ENCODE measurements at regions not wholly inside any gene's neighbourhood (a gene's known extent, or its start where the extent isn't known, plus 50 kb on each side); places are given as distances from the start of the nearest gene placed in this dataset.

GRCh38 chr13:48761256-48761655, 107.5 kb downstream of the CYSLTR2 start:
- Histone ChIP-seq H3K4me3 (no peak overlapping the region), H3K4me1 (no peaks in the 10 kb centered on the region), H3K27ac (no peak overlapping the region), H3K27me3 (no peaks in the 10 kb centered on the region; the same call in 1 of the 2 replicates), H3K9me3 (replicated peaks) (0 out of 2 replicates have a peak, but pooled peaks cover 5% of the 10 kb centered on the region), H3K36me3 (no peaks in the 10 kb centered on the region)
- DNase-seq = no peak

GRCh38 chr13:48769107-48769704, 115.5 kb downstream of the CYSLTR2 start:
- no peaks in the 10 kb centered on the region for H3K4me1 ChIP-seq
- DNase-seq = peak; percentile 75 to 91
- H3K36me3 ChIP-seq = no peaks in the 10 kb centered on the region

DNA sequence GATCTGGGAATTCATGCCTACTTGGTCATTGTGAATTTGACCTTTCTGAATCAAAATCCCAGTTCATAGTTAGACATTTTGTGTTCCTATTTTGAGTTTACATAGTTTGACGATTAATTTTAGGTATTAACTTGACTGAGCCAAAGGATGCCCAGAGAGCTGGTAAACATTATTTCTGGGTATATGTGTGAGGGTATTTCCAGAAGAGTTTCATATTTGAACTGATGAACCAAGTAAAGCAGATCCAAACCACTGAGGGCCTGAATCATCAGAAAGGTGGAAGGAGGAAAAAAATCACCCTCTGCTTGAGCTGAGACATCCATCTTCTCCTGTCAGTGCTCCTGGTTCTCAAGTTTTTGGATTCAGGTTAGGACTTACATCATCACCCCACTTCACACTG, 116.6 kb downstream of the CYSLTR2 start:
- Histone ChIP-seq H3K4me1 (no peaks in the 10 kb centered on the region), H3K27me3 (no peaks in the 10 kb centered on the region), H3K9me3 (replicated peaks) (no peaks in the 10 kb centered on the region), H3K36me3 (no peaks in the 10 kb centered on the region), H3K27ac (no peak overlapping the region), H3K4me3 (no peak overlapping the region)
- DNase-seq = no peak

More at GRCh38 chr13:48769107-48769704, 115.5 kb downstream of the CYSLTR2 start:
- Histone ChIP-seq H3K27me3 (no peaks in the 10 kb centered on the region), H3K27ac (no peak overlapping the region), H3K4me3 (no peak overlapping the region), H3K9me3 (replicated peaks) (0 out of 2 replicates have a peak, but pooled peaks cover 5% of the 10 kb centered on the region)

- Histone ChIP-seq H3K4me1 (peaks cover 10% of the 10 kb centered on the region), H3K36me3 (no peaks in the 10 kb centered on the region), H3K27ac (no peak overlapping the region), H3K4me3 (no peak overlapping the region), H3K9me3 (replicated peaks) (no peaks in the 10 kb centered on the region), H3K27me3 (no peaks in the 10 kb centered on the region)
- DNase-seq = no peak
These were observed 119.2 kb downstream of the CYSLTR2 start for GRCh38 chr13:48772908-48773307.

DNA sequence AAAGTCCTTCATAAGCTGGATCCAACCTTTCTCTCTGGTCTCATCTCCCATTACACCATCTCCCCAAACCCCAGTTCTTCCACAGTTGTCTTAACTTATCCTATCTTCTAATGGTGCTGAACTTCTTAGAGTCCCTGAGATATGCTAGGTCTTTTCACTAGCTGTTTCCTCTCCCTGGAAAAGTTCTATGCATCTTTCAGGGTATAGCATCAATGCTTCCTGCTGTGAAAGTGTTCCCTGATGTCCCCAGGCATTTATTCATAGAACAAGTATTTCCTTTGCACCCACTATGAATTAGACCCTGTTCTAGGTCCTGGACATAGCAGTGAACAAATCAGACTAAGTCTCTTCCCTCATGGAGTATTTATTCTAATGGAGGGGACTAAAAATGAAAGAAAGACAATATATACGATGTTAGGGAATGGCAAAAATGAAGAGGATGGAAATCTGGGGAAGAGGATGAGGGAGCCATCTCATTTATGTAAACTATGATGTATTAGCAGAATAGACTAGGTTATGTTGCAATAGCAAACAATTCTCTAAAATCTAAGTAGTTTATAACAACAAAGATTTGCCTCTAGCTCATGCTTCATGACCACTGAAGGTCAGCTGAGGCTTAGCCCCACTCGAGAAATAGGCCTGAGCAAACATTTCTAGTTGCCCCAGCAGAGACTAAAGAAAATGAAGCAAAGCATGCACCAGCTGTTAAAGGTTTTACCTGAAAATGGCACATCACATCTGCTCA, 120.0 kb downstream of the CYSLTR2 start:
- H3K36me3 ChIP-seq = no peaks in the 10 kb centered on the region
- no peak overlapping the region for H3K27ac ChIP-seq
- DNase-seq = no peak
- H3K9me3 ChIP-seq (replicated peaks) = no peaks in the 10 kb centered on the region
- H3K4me1 ChIP-seq = peaks cover 10% of the 10 kb centered on the region
- H3K27me3 ChIP-seq = no peaks in the 10 kb centered on the region
- H3K4me3 ChIP-seq = no peak overlapping the region

- H3K36me3 ChIP-seq = no peaks in the 10 kb centered on the region
- no peaks in the 10 kb centered on the region for H3K27me3 ChIP-seq
- H3K27ac ChIP-seq = no peak overlapping the region
- H3K9me3 ChIP-seq (replicated peaks) = no peaks in the 10 kb centered on the region
- no peak for DNase-seq
- no peak overlapping the region for H3K4me3 ChIP-seq
- H3K4me1 ChIP-seq = peaks cover 10% of the 10 kb centered on the region
These were observed 121.6 kb downstream of the CYSLTR2 start for GRCh38 chr13:48775285-48775684.

DNA sequence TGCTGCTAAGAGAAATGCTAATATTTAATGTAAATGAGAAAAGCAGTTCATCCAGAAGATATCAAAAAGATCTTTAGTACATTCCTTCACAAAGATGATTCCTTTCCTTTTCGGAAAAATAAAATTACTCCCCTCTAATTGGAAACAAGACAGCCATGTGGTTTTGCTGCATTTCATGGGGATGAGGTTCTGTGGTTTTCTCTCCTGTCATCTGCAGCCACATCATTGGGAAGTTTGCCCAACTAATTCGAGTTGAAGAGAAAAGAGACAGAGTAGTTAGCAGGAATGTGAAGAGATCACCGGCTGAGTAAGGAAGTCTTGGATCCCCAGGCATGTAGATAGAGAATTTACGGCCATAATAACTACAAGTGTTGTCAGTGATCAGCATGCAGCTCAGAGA, 122.1 kb downstream of the CYSLTR2 start:
- peak; percentile 52 to 78 for DNase-seq
- H3K4me3 ChIP-seq = no peak overlapping the region
- no peaks in the 10 kb centered on the region for H3K9me3 ChIP-seq (replicated peaks)
- H3K4me1 ChIP-seq = peaks cover 10% of the 10 kb centered on the region
- no peak overlapping the region for H3K27ac ChIP-seq
- no peaks in the 10 kb centered on the region for H3K27me3 ChIP-seq
- no peaks in the 10 kb centered on the region for H3K36me3 ChIP-seq

DNA sequence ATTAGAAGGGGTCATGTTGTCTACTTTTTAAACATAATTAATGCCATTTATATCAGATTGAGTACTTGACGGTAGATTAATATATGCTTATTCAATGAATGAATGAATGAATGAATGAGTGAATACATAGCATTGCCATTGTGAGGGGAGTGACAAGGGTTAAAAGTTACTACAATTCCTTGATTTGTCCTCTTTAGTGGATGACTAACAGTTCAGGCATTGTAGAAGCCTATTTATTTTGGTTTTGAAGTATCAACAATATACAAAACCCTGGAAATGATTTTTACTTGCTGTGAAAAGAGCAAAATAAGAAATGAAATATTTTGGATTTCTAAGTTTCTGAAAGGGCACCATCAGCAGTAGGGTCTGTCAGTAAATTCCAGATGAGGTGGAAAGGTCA, 122.7 kb downstream of the CYSLTR2 start:
- H3K4me1 ChIP-seq = peaks cover 10% of the 10 kb centered on the region
- H3K4me3 ChIP-seq = no peak overlapping the region
- no peaks in the 10 kb centered on the region for H3K36me3 ChIP-seq
- H3K9me3 ChIP-seq (replicated peaks) = 0 out of 2 replicates have a peak, but pooled peaks cover 2% of the 10 kb centered on the region
- no peak overlapping the region for H3K27ac ChIP-seq
- no peak for DNase-seq
- H3K27me3 ChIP-seq = no peaks in the 10 kb centered on the region

- H3K4me1 ChIP-seq = peaks cover 10% of the 10 kb centered on the region
- H3K27ac ChIP-seq = no peak overlapping the region
- no peaks in the 10 kb centered on the region for H3K27me3 ChIP-seq
- no peak for DNase-seq
- no peaks in the 10 kb centered on the region for H3K36me3 ChIP-seq
- no peak overlapping the region for H3K4me3 ChIP-seq
- H3K9me3 ChIP-seq (replicated peaks) = 0 out of 2 replicates have a peak, but pooled peaks cover 2% of the 10 kb centered on the region
These were observed 124.9 kb downstream of the CYSLTR2 start for GRCh38 chr13:48778610-48779009.

- H3K36me3 ChIP-seq = no peaks in the 10 kb centered on the region
- H3K4me1 ChIP-seq = peaks cover 7% of the 10 kb centered on the region
- H3K27ac ChIP-seq = no peak overlapping the region
- DNase-seq = no peak
- no peaks in the 10 kb centered on the region for H3K27me3 ChIP-seq
- no peak overlapping the region for H3K4me3 ChIP-seq
- H3K9me3 ChIP-seq (replicated peaks) = 0 out of 2 replicates have a peak, but pooled peaks cover 2% of the 10 kb centered on the region
These were observed 127.1 kb downstream of the CYSLTR2 start for GRCh38 chr13:48780713-48781341.

DNA sequence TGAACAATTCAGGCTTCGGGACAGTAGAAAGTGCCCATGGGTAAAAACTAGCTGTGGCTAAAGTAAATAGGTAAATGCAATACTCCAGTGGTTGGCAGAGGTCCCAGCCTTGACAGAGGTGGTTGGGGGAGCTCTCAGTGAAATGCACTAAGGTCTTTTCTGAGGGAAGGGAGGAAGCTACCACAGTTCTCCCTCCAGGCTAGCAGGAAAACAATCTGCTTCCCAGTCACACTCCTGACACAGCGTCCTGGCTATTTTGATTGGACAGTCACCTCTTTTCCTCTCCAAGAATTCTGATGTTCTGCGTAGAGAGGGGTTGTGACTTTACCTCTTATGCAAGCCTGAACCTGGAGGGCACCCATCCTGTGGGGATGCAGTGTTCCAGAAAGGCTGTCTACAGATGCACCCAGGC, 128.7 kb downstream of the CYSLTR2 start:
- no peak for DNase-seq

DNA sequence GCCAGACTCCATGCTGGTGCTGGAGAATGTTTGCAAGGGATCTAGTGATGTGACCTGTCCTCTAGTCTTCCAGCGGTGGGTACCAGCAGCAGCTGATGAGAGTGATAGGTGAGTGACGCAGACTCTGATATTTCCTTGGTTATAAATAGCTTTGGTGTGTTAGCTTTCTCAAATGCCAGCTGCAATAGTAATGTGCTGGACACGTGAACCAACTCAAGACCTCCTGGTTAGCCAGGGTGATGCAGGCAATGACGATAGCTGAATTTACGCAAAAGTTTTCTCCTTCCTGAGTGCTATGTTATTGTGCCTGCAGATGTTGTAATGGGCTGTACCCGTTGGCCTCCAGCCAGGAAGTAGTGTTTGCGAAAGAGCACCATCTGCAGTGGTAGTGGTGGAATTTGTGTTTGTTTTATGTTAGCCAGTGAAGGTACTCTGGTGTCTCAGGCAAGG, 129.5 kb downstream of the CYSLTR2 start:
- no peaks in the 10 kb centered on the region for H3K4me1 ChIP-seq
- H3K27ac ChIP-seq = no peak overlapping the region
- peak; percentile 41 to 62 for DNase-seq
- H3K27me3 ChIP-seq = no peaks in the 10 kb centered on the region
- H3K9me3 ChIP-seq (replicated peaks) = 0 out of 2 replicates have a peak, but pooled peaks cover 2% of the 10 kb centered on the region
- no peaks in the 10 kb centered on the region for H3K36me3 ChIP-seq
- no peak overlapping the region for H3K4me3 ChIP-seq

More for the DNA sequence above, 128.7 kb downstream of the CYSLTR2 start:
- Histone ChIP-seq H3K27ac (no peak overlapping the region), H3K9me3 (replicated peaks) (0 out of 2 replicates have a peak, but pooled peaks cover 2% of the 10 kb centered on the region), H3K36me3 (no peaks in the 10 kb centered on the region), H3K4me1 (no peaks in the 10 kb centered on the region), H3K4me3 (no peak overlapping the region), H3K27me3 (no peaks in the 10 kb centered on the region)

GRCh38 chr13:48783695-48784230, 130.0 kb downstream of the CYSLTR2 start:
- peak; percentile 17 to 48 for DNase-seq
- no peaks in the 10 kb centered on the region for H3K27me3 ChIP-seq
- H3K9me3 ChIP-seq (replicated peaks) = 0 out of 2 replicates have a peak, but pooled peaks cover 2% of the 10 kb centered on the region
- H3K4me3 ChIP-seq = no peak overlapping the region
- H3K27ac ChIP-seq = no peak overlapping the region
- no peaks in the 10 kb centered on the region for H3K4me1 ChIP-seq
- H3K36me3 ChIP-seq = no peaks in the 10 kb centered on the region

DNA sequence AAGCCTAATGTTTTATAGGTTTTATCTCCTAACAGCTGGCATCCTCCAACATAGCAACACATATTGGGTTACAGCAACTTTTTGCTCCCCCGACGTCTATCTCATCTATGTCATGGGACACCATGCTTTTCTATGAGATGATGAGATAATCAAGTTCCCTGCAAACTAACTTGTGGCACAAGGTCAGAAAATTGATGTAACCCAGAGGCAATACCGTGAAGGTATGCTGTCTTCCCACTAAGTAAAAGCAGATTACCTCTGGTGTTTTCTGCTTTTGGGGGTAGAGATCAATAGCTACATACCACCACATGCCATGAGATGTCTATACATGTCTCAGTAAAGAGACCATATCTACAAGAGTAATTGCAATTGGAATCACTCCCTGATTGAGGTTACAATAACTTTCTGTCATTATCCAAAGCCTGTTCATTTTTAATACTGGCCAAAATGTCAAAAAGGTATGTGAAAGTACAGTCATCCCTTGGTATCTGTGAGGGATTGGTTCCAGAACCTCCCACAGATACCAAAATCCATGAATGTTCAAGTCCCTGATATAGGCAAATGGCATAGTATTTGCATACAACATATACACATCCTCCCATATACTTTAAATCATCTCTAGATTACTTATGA, 131.3 kb downstream of the CYSLTR2 start:
- H3K27ac ChIP-seq = no peak overlapping the region
- no peaks in the 10 kb centered on the region for H3K36me3 ChIP-seq
- H3K9me3 ChIP-seq (replicated peaks) = 0 out of 2 replicates have a peak, but pooled peaks cover 2% of the 10 kb centered on the region
- no peaks in the 10 kb centered on the region for H3K4me1 ChIP-seq
- no peak overlapping the region for H3K4me3 ChIP-seq
- no peaks in the 10 kb centered on the region for H3K27me3 ChIP-seq
- no peak for DNase-seq
